GM21515 (cell line): ENCODE measurements at regions not wholly inside any gene's neighbourhood (a gene's known extent, or its start where the extent isn't known, plus 50 kb on each side); places are given as distances from the start of the nearest gene placed in this dataset.

Experiments used
- ATAC-seq: cut with Tn5 transposase; IDR thresholded peaks from one replicate; pipeline ENCODE4 v1.9.1; 2021; ENCODE audit not compliant: unreplicated experiment

DNA sequence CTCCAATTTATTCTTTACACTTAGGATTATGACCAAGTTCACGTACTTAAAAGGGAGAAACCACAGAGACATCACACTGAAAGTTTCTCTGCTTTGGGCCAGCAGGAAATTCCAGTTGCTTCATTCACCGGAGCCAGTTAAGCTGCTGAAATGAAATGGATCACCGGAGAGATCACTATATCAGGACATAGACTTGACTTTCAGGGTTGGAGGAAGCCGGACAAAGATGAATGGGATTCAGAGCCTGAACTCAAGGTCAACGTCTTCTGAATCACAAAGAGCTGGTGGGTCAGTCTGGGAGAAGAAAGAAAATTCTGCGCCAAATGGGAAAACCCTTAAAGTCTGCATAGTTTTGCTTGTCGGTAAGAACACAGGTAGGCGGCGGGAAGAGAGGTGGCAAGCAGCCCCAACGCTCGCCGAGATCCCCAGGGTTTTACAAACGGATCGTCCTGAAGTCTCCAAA, 81.9 kb upstream of the CCDC28A start:
- no peak for ATAC-seq

- peak; percentile 77 for ATAC-seq
These were observed 81.3 kb upstream of the CCDC28A start for GRCh38 chr6:138692058-138692977.

- peak; percentile 58 for ATAC-seq
These were observed 80.3 kb upstream of the CCDC28A start for GRCh38 chr6:138692978-138693909.

DNA sequence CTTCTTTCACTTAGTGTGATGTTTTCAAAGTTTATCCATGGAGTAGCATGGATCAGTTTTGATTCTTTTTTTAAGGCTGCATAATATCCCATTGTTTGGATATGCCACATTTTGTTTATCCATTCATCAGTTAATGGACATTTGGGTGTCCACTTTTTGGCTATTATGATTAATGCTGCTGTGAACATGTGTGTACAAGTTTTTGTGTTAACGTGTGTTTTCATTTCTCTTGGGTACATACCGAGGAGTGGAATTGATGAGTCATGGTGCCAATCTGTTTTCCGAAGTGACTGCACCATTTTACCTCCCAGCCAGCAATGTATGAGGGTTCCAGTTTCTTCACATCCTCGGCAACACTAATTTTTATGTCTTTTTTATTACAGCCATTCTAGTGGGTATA, 78.4 kb upstream of the CCDC28A start:
- ATAC-seq, result no peak

GRCh38 chr6:138714493-138714892, 59.1 kb upstream of the CCDC28A start:
- ATAC-seq, result no peak

GRCh38 chr6:138716013-138716412, 57.6 kb upstream of the CCDC28A start:
- no peak for ATAC-seq

DNA sequence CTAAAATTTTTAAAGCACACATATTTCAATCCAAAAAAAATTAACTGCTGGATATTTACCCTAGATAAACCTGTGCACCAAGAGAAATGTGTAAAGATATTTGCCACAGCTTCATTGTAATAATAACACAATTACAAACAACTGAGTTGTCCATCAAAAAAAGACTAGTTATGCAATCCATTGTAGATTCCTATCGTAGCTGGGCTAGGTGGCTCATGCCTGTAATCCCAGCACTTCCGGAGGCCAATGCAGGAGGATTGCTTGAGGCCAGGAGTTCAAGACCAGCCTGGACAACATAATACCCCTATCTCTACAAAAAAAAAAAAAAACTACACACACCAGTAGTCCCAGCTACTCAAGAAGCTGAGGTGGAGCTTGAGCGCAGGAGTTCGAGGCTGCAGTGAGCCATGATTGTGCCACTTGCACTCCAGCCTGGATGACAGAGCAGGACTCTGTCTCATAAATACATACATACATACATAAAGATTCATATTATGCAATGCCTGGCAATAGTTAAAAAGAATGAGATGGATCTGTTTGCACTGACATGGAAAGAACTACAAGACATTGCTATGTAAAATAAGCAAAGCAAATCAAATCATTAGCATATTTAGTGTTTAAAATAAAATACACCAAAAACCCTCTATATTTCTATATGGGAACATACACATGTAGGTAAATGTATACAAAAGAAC, 56.5 kb upstream of the CCDC28A start:
- no peak for ATAC-seq

DNA sequence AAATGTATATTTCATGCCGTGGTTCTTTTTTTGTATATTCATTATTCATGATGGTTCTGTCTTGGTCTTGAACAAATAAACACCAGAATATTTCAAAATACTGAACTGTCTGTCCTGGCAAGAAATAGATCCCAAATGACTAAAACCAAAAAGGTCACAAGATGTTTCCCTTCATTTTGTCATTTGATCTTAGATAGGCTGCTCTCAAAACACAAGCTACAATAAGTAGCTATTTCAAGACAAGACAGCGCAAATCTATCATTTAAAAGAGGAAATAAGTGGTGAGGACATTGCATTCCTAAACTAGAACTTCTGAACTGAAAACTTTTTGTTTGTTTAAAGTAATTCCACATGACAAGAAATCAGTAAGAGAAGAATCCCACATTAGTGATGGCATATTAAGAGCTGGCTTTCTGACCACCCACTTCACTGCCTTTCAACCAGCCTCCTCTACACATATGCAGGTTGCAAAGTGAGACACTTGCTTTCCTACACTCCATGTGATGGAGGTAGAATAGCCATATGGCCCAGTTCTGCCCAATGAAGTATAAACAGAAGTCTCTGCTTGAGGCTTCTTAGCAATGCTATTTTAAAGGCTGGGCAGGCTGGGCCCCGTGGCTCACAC, 54.4 kb upstream of the CCDC28A start:
- no peak for ATAC-seq

DNA sequence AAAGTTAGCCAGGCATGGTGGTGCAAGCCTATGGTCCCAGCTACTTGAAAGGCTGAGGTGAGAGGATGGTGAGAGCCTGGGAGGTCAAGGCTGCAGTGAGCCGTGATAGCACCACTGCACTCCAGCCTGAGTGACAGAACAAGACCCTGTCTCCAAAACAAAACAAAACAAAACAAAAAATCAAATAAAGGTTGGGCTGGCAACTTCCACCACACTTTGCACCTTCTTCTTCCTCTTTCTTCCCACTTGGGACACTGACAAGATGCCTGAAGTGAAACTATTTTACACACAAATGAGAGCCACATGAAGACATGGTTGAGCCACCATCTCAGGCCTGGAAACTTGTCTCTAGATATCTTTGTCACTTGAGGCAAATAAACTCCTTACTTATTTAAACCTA, 53.8 kb upstream of the CCDC28A start:
- no peak for ATAC-seq

DNA sequence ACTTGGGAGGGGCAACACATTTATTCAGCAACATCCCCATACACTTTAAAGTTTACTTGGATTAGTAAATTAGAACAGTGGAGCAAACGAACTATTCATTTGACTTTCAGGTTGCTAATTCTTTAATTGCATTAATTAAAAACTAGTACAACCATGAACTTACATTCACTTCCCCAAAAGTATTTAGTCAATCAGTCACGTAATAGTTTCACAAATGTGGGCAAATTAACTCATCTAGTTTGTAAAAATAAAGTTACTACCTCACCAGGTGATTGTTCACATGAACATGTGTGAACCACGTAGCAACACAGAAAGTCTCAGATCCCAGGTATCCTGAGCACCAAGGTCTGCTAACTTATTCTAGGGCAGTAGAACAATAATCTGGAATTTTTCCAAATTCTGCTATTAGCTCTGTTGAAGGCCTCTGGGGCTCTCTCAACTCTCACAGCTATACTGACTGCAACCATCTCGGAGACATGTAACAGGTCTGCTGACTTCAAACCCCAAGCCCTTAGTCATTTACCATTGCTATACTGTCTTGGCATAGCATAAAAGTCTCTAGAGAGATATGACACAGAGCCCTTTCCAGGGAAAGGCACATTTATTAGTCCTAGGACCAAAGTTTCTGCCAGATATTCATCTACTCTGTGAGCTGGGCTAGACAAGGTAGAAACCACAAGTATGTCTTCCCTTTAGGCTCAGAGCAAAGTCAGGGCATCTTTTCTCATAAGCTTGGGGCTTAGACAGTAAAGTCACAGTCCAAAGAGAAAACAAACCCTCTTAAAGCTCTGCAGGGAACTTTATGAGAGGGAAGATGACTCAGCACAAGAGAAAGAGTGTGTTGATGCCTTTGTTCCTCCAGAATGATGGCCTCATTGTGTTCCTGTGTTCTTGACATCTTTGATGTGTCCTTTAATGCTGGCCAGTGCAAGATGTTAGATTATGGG, 50.9 kb upstream of the CCDC28A start:
- ATAC-seq, result no peak
